Muscle of leg (tissue), 3 donors: ENCODE measurements at regions not wholly inside any gene's neighbourhood (a gene's known extent, or its start where the extent isn't known, plus 50 kb on each side); places are given as distances from the start of the nearest gene placed in this dataset.

Source experiments
- DNase-seq: peaks from one replicate; pipeline ENCODE4 v3.0.0; 2013
- H3K27ac ChIP-seq: one replicate; pipeline ENCODE4 v1.5.1; 2013; ENCODE audit warnings: mild to moderate bottlenecking, low read length, control low read depth
- H3K27me3 ChIP-seq: one replicate; pipeline ENCODE4 v1.6.1; 2013; ENCODE audit warnings: low read length; ENCODE audit not compliant: control insufficient read depth, insufficient read depth
- H3K36me3 ChIP-seq: one replicate; pipeline ENCODE4 v1.6.1; 2013; ENCODE audit warnings: low read length; ENCODE audit not compliant: control insufficient read depth, insufficient read depth
- H3K4me1 ChIP-seq: one replicate; pipeline ENCODE4 v1.6.1; 2013; ENCODE audit warnings: low read length; ENCODE audit not compliant: control insufficient read depth, insufficient read depth
- H3K4me3 ChIP-seq: one replicate; pipeline ENCODE4 v1.5.1; 2013; ENCODE audit warnings: low read length, control low read depth
- H3K9me3 ChIP-seq: replicated peaks from 2 replicates; pipeline ENCODE4 v1.6.1; 2013; ENCODE audit warnings: low read depth, low read length; ENCODE audit not compliant: control insufficient read depth
- WGBS: methylation state at CpG from one replicate; pipeline ENCODE4 v1.1.5; 2013; ENCODE audit warnings: missing lambda C conversion rate; ENCODE audit not compliant: insufficient coverage; 5-methylcytosine and 5-hydroxymethylcytosine counted together

- WGBS = 85% methylated on average over 5 of the region's 8 CpGs
- no peaks in the 10 kb centered on the region for H3K36me3 ChIP-seq
- DNase-seq = no peak
- no peaks in the 10 kb centered on the region for H3K27me3 ChIP-seq
- H3K4me1 ChIP-seq = peaks cover 6% of the 10 kb centered on the region
- H3K4me3 ChIP-seq = no peak overlapping the region
- no peaks in the 10 kb centered on the region for H3K9me3 ChIP-seq
- H3K27ac ChIP-seq = no peak overlapping the region
Observed at GRCh38 chr14:100474196-100474595, 113.0 kb downstream of the BEGAIN start.

GRCh38 chr14:100475268-100475667 lies 111.9 kb downstream of the BEGAIN start:
- no peak overlapping the region for H3K4me3 ChIP-seq
- H3K36me3 ChIP-seq = no peaks in the 10 kb centered on the region
- 100% methylated on average over 2 of the region's 7 CpGs for WGBS
- H3K4me1 ChIP-seq = peaks cover 6% of the 10 kb centered on the region
- DNase-seq = no peak
- H3K27me3 ChIP-seq = no peaks in the 10 kb centered on the region
- H3K9me3 ChIP-seq = no peaks in the 10 kb centered on the region
- H3K27ac ChIP-seq = no peak overlapping the region

- WGBS = 84% methylated on average over 7 of the region's 14 CpGs
Observed at GRCh38 chr14:100476012-100476822, 111.0 kb downstream of the BEGAIN start.

GRCh38 chr14:100484531-100485267 lies 102.5 kb downstream of the BEGAIN start:
- no peaks in the 10 kb centered on the region for H3K27me3 ChIP-seq
- peaks cover 8% of the 10 kb centered on the region for H3K36me3 ChIP-seq
- H3K4me1 ChIP-seq = peaks cover 6% of the 10 kb centered on the region
- DNase-seq = peak; percentile 39
- no peak overlapping the region for H3K4me3 ChIP-seq
- 93% methylated on average over 3 of the region's 4 CpGs for WGBS
- no peaks in the 10 kb centered on the region for H3K9me3 ChIP-seq
- H3K27ac ChIP-seq = no peak overlapping the region

More at GRCh38 chr14:100476012-100476822, 111.0 kb downstream of the BEGAIN start:
- Histone ChIP-seq H3K4me3 (no peak overlapping the region), H3K27me3 (no peaks in the 10 kb centered on the region), H3K27ac (no peak overlapping the region), H3K4me1 (peaks cover 6% of the 10 kb centered on the region), H3K36me3 (no peaks in the 10 kb centered on the region), H3K9me3 (no peaks in the 10 kb centered on the region)
- no peak for DNase-seq

GRCh38 chr14:100486025-100486828 lies 101.0 kb downstream of the BEGAIN start:
- Histone ChIP-seq H3K4me1 (peaks cover 6% of the 10 kb centered on the region), H3K4me3 (no peak overlapping the region), H3K27me3 (no peaks in the 10 kb centered on the region), H3K9me3 (no peaks in the 10 kb centered on the region), H3K27ac (no peak overlapping the region), H3K36me3 (peaks cover 8% of the 10 kb centered on the region)
- peak; percentile 88 for DNase-seq
- 5% methylated on average over 9 of the region's 21 CpGs for WGBS
